Breast epithelium (tissue), 4 donors: ENCODE measurements at regions not wholly inside any gene's neighbourhood (a gene's known extent, or its start where the extent isn't known, plus 50 kb on each side); places are given as distances from the start of the nearest gene placed in this dataset.

Experiments used
- DNase-seq, 2 donors: peaks; one replicate each; pipeline ENCODE4 v3.0.0-alpha.2; 2019; ENCODE audit warnings: low spot score in 2 of 2
- H3K27ac ChIP-seq, 2 donors: fragments of 200-600 bp; sonication (generic) in 1 of 2; one replicate each; pipeline ENCODE4 v1.5.1; 2016 to 2019; ENCODE audit warnings: mild to moderate bottlenecking in 1 of 2
- H3K27me3 ChIP-seq, 2 donors: fragments of 200-600 bp; sonication (generic) in 1 of 2; one replicate each; pipeline versions ENCODE4 v1.5.1 to v1.6.0; 2017 to 2019; ENCODE audit warnings: control low read depth in 1 of 2, mild to moderate bottlenecking in 1 of 2
- H3K36me3 ChIP-seq: fragments of 200-600 bp; one replicate; pipeline ENCODE4 v1.5.1; 2019
- H3K4me1 ChIP-seq, 2 donors: fragments of 200-600 bp; sonication (generic); one replicate each; pipeline ENCODE4 v1.5.1; 2016 to 2019; ENCODE audit warnings: control low read depth in 1 of 2
- H3K4me3 ChIP-seq, 3 donors: fragments of 200-600 bp; sonication (generic); 1 replicate in 2 of 3; 2 replicates in 1 of 3; pipeline ENCODE4 v1.5.1; 2016 to 2019; ENCODE audit warnings: mild to moderate bottlenecking in 3 of 3, moderate library complexity in 2 of 3
- H3K9me3 ChIP-seq, 2 donors: fragments of 200-600 bp; sonication (generic) in 1 of 2; one replicate each; pipeline ENCODE4 v1.5.1; 2016 to 2019; ENCODE audit warnings: control low read depth in 1 of 2
- CTCF ChIP-seq, 3 donors: fragments of 450-650 bp; IDR thresholded peaks; one replicate each; pipeline ENCODE4 v1.5.1; 2016 to 2017; ENCODE audit warnings: antibody characterized with exemption in 3 of 3, mild to moderate bottlenecking in 3 of 3, moderate library complexity in 3 of 3
- POLR2A ChIP-seq: fragments of 450-650 bp; IDR thresholded peaks from one replicate; pipeline ENCODE4 v1.6.1; 2016; ENCODE audit warnings: antibody characterized with exemption, mild to moderate bottlenecking, moderate library complexity
- POLR2AphosphoS5 ChIP-seq, 3 donors: sonication (generic); formaldehyde crosslinking; IDR thresholded peaks; one replicate each; pipeline ENCODE4 v1.6.1; 2017; ENCODE audit warnings: antibody characterized with exemption in 3 of 3
- intact Hi-C: fragments of 100-400 bp; cut with DNase I; formaldehyde crosslinking; loops from one replicate; pipeline ENCODE4 v1.15.1; 2023; ENCODE audit warnings: low total_unique reads

GRCh38 chrX:68995386-68995779 is 166.6 kb downstream of the EFNB1 start:
- H3K27me3 ChIP-seq, result peaks cover 0 to 66% of the 10 kb centered on the region in 2 donors
- no peaks in the 10 kb centered on the region for H3K36me3 ChIP-seq
- H3K4me1 ChIP-seq, result no peaks in the 10 kb centered on the region
- TF ChIP-seq POLR2A, result no peak
- TF ChIP-seq POLR2AphosphoS5 (IDR thresholded peaks at IDR 0.05), result no peak
- TF ChIP-seq CTCF (IDR thresholded peaks at IDR 0.05), result no peak
- no peak overlapping the region for H3K4me3 ChIP-seq
- intact Hi-C loops, result no loop called here
- no peaks in the 10 kb centered on the region for H3K9me3 ChIP-seq
- no peak for DNase-seq
- H3K27ac ChIP-seq, result peak overlapping the region in 1 of 2 donors; percentile 66

- H3K4me3 ChIP-seq, result no peak overlapping the region
These were observed 166.1 kb downstream of the EFNB1 start for GRCh38 chrX:68994891-68995255.

GRCh38 chrX:68994135-68994890 is 165.5 kb downstream of the EFNB1 start:
- Histone ChIP-seq H3K4me1 (no peaks in the 10 kb centered on the region), H3K27ac (no peak overlapping the region), H3K36me3 (no peaks in the 10 kb centered on the region), H3K27me3 (peaks cover 0 to 61% of the 10 kb centered on the region in 2 donors), H3K9me3 (no peaks in the 10 kb centered on the region), H3K4me3 (no peak overlapping the region)
- no peak for TF ChIP-seq CTCF (IDR thresholded peaks at IDR 0.05)
- TF ChIP-seq POLR2A, result no peak
- TF ChIP-seq POLR2AphosphoS5 (IDR thresholded peaks at IDR 0.05), result no peak
- intact Hi-C loops, result no loop called here
- DNase-seq, result no peak

More at GRCh38 chrX:68994891-68995255, 166.1 kb downstream of the EFNB1 start:
- Histone ChIP-seq H3K36me3 (no peaks in the 10 kb centered on the region), H3K27me3 (peaks cover 0 to 61% of the 10 kb centered on the region in 2 donors), H3K27ac (peak overlapping the region in 1 of 2 donors; percentile 66), H3K4me1 (no peaks in the 10 kb centered on the region), H3K9me3 (no peaks in the 10 kb centered on the region)
- TF ChIP-seq POLR2A, result no peak
- TF ChIP-seq CTCF (IDR thresholded peaks at IDR 0.05), result no peak
- TF ChIP-seq POLR2AphosphoS5 (IDR thresholded peaks at IDR 0.05), result no peak
- no peak for DNase-seq
- intact Hi-C loops, result no loop called here

- H3K4me3 ChIP-seq, result no peak overlapping the region
- no peak for DNase-seq
- H3K4me1 ChIP-seq, result no peaks in the 10 kb centered on the region
- H3K27me3 ChIP-seq, result peaks cover 0 to 60% of the 10 kb centered on the region in 2 donors
- H3K36me3 ChIP-seq, result no peaks in the 10 kb centered on the region
- H3K9me3 ChIP-seq, result no peaks in the 10 kb centered on the region
- TF ChIP-seq POLR2AphosphoS5 (IDR thresholded peaks at IDR 0.05) (no peak), POLR2A (no peak), CTCF (IDR thresholded peaks at IDR 0.05) (no peak)
- no peak overlapping the region for H3K27ac ChIP-seq
- intact Hi-C loops, result no loop called here
These were observed 164.1 kb downstream of the EFNB1 start for GRCh38 chrX:68992821-68993397.

- H3K27me3 ChIP-seq, result peaks cover 0 to 63% of the 10 kb centered on the region in 2 donors
- H3K36me3 ChIP-seq, result no peaks in the 10 kb centered on the region
- intact Hi-C loops, result no loop called here
- H3K4me3 ChIP-seq, result no peak overlapping the region
- TF ChIP-seq POLR2A (no peak), CTCF (IDR thresholded peaks at IDR 0.05) (no peak)
- no peak for DNase-seq
- H3K27ac ChIP-seq, result no peak overlapping the region
- no peaks in the 10 kb centered on the region for H3K9me3 ChIP-seq
- no peaks in the 10 kb centered on the region for H3K4me1 ChIP-seq
These were observed 163.0 kb downstream of the EFNB1 start for GRCh38 chrX:68991691-68992345.
